ENCODE measurements at regions not wholly inside any gene's neighbourhood (a gene's known extent, or its start where the extent isn't known, plus 50 kb on each side); places are given as distances from the start of the nearest gene placed in this dataset.
"Not testable (repeated sequence)": the region's sequence is repeated elsewhere in the genome, so short reads cannot be mapped to it uniquely, and the experiment has no call there.

- no peak for DNase-seq
Measured at GRCh38 chr1:87398641-87399040, 70.0 kb downstream of the LMO4 start.

GRCh38 chr1:87399264-87399663, 70.6 kb downstream of the LMO4 start:
- DNase-seq, result no peak

- no peak for DNase-seq
Measured at GRCh38 chr1:87399701-87400100, 71.0 kb downstream of the LMO4 start.

- no peak for DNase-seq
Measured at GRCh38 chr1:87400813-87401212, 72.1 kb downstream of the LMO4 start.

- DNase-seq, result no peak
Measured at GRCh38 chr1:87402241-87403002, 73.7 kb downstream of the LMO4 start.

- DNase-seq, result no peak
Measured at GRCh38 chr1:87403061-87403820, 74.6 kb downstream of the LMO4 start.

- no peak for DNase-seq
Measured at GRCh38 chr1:87404296-87404695, 75.6 kb downstream of the LMO4 start.

GRCh38 chr1:87408665-87409248, 80.1 kb downstream of the LMO4 start:
- DNase-seq, result no peak

- DNase-seq, result no peak
Measured at GRCh38 chr1:87410776-87411480, 82.2 kb downstream of the LMO4 start.

- not testable (repeated sequence) for DNase-seq
Measured at GRCh38 chr1:87413846-87414245, 85.2 kb downstream of the LMO4 start.

- no peak for DNase-seq
Measured at GRCh38 chr1:87418048-87418447, 89.4 kb downstream of the LMO4 start.

- DNase-seq, result no peak
Measured at GRCh38 chr1:87421809-87422208, 93.1 kb downstream of the LMO4 start.

- no peak for DNase-seq
Measured at GRCh38 chr1:87424541-87424940, 95.9 kb downstream of the LMO4 start.

- no peak for DNase-seq
Measured at GRCh38 chr1:87426463-87427249, 98.0 kb downstream of the LMO4 start.

- DNase-seq, result no peak
Measured at GRCh38 chr1:87428367-87428766, 99.7 kb downstream of the LMO4 start.

- DNase-seq, result no peak
Measured at GRCh38 chr1:87428883-87429282, 100.2 kb downstream of the LMO4 start.

- no peak for DNase-seq
Measured at GRCh38 chr1:87432685-87433084, 104.0 kb downstream of the LMO4 start.

- DNase-seq, result not testable (repeated sequence)
Measured at GRCh38 chr1:87433101-87433500, 104.4 kb downstream of the LMO4 start.

GRCh38 chr1:87435484-87435883, 106.8 kb downstream of the LMO4 start:
- no peak for DNase-seq

GRCh38 chr1:87436115-87436514, 107.4 kb downstream of the LMO4 start:
- DNase-seq, result not testable (repeated sequence)

- no peak for DNase-seq
Measured at GRCh38 chr1:87436534-87436933, 107.9 kb downstream of the LMO4 start.

GRCh38 chr1:87437663-87438295, 109.1 kb downstream of the LMO4 start:
- no peak for DNase-seq
